Ascending aorta (tissue), 2 donors: ENCODE measurements at regions not wholly inside any gene's neighbourhood (a gene's known extent, or its start where the extent isn't known, plus 50 kb on each side); places are given as distances from the start of the nearest gene placed in this dataset.
"Not testable (repeated sequence)": the region's sequence is repeated elsewhere in the genome, so short reads cannot be mapped to it uniquely, and the experiment has no call there.

Source experiments
- DNase-seq, 2 donors: peaks; one replicate each; pipeline ENCODE4 v3.0.0-alpha.2; 2019; ENCODE audit warnings: low spot score in 2 of 2
- H3K27ac ChIP-seq, 2 donors: fragments of 200-600 bp; sonication (generic); one replicate each; pipeline ENCODE4 v1.5.1; 2016 to 2017; ENCODE audit warnings: mild to moderate bottlenecking in 1 of 2
- H3K27me3 ChIP-seq: fragments of 200-600 bp; sonication (generic); one replicate; pipeline ENCODE4 v1.5.1; 2017
- H3K36me3 ChIP-seq, 2 donors: fragments of 200-600 bp; sonication (generic); one replicate each; pipeline ENCODE4 v1.5.1; 2016
- H3K4me1 ChIP-seq, 2 donors: fragments of 200-600 bp; sonication (generic); one replicate each; pipeline ENCODE4 v1.5.1; 2016 to 2017; ENCODE audit warnings: mild to moderate bottlenecking in 1 of 2
- H3K4me3 ChIP-seq, 2 donors: fragments of 200-600 bp; sonication (generic); one replicate each; pipeline ENCODE4 v1.5.1; 2016 to 2017; ENCODE audit warnings: mild to moderate bottlenecking in 1 of 2
- H3K9me3 ChIP-seq, 2 donors: fragments of 200-600 bp; sonication (generic); one replicate each; pipeline ENCODE4 v1.5.1; 2016
- intact Hi-C: fragments of 100-400 bp; cut with DNase I; formaldehyde crosslinking; loops from one replicate; pipeline ENCODE4 v1.15.1; 2023
- TF ChIP-seq, protein P1 (sequence below), 3 experiments: fragments of 200-600 bp in 2 of 3; fragments of 450-650 bp in 1 of 3; sonication (generic) in 2 of 3; IDR thresholded peaks; one replicate each; pipeline ENCODE4 v1.5.1; 2016 to 2019; ENCODE audit warnings: antibody characterized with exemption in 3 of 3, mild to moderate bottlenecking in 1 of 3, moderate library complexity in 1 of 3

DNA sequence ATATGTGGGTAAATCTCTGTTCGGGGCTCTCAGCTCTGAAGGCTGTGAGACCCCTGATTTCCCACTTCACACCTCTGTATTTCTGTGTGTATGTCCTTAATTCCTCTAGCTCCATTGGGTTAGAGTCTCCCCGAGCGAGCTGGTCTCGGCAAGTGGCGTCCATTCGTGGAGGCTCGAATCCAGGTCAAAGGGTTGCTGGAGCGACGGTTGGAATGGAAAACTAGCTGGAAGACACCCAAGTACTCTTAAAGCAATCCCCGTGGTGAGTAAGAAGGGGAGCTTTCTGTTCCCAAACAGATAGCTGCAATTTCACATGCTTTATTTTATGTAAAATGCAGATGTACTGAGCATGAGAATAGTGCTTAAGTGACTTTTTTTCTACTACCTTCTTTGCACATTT is 277.5 kb upstream of the SGCG start:
- DNase-seq: no peak
- intact Hi-C loops: no loop called here
- H3K4me1 ChIP-seq: no peaks in the 10 kb centered on the region
- H3K9me3 ChIP-seq: no peaks in the 10 kb centered on the region
- no peak overlapping the region for H3K27ac ChIP-seq
- no peaks in the 10 kb centered on the region for H3K27me3 ChIP-seq
- TF ChIP-seq, protein P1, sequence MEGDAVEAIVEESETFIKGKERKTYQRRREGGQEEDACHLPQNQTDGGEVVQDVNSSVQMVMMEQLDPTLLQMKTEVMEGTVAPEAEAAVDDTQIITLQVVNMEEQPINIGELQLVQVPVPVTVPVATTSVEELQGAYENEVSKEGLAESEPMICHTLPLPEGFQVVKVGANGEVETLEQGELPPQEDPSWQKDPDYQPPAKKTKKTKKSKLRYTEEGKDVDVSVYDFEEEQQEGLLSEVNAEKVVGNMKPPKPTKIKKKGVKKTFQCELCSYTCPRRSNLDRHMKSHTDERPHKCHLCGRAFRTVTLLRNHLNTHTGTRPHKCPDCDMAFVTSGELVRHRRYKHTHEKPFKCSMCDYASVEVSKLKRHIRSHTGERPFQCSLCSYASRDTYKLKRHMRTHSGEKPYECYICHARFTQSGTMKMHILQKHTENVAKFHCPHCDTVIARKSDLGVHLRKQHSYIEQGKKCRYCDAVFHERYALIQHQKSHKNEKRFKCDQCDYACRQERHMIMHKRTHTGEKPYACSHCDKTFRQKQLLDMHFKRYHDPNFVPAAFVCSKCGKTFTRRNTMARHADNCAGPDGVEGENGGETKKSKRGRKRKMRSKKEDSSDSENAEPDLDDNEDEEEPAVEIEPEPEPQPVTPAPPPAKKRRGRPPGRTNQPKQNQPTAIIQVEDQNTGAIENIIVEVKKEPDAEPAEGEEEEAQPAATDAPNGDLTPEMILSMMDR (IDR thresholded peaks at IDR 0.05): no peak
- no peak overlapping the region for H3K4me3 ChIP-seq
- no peaks in the 10 kb centered on the region for H3K36me3 ChIP-seq

GRCh38 chr13:22903925-22904324 is 276.9 kb upstream of the SGCG start:
- Histone ChIP-seq H3K4me3 (no peak overlapping the region), H3K27ac (no peak overlapping the region), H3K27me3 (no peaks in the 10 kb centered on the region), H3K4me1 (no peaks in the 10 kb centered on the region), H3K36me3 (no peaks in the 10 kb centered on the region), H3K9me3 (no peaks in the 10 kb centered on the region)
- TF ChIP-seq, protein P1 (IDR thresholded peaks at IDR 0.05): no peak
- intact Hi-C loops: no loop called here
- no peak for DNase-seq

DNA sequence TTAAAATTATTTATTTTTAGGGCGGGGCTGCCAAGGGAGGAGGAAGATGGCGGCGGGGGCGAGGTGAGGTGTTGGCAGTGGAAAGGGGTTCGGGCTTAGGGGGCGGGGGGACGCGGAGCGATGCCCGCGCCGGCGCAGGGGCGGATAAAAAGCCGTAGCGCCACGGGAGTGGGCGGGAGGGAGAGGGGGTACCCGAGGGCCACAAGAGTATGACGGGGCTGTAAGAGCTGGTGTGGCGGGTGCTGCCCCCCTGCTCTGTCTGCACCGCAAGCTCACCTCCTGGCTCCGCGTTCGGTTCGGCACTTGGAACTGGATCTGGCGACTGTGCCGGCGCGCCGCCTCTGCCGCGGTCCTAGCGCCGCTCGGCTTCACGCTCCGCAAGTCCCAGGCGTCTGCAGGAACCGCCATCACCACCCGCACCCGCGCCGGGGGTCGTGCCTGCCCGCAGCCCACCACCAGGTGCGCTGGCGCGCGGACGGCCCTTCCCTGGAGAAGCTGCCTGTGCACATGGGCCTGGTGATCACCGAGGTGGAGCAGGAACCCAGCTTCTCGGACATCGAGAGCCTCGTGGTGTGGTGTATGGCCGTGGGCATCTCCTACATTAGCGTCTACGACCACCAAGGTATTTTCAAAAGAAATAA is 265.2 kb upstream of the SGCG start:
- intact Hi-C loops: no loop called here
- Histone ChIP-seq H3K27ac (no peak overlapping the region), H3K36me3 (no peaks in the 10 kb centered on the region), H3K4me1 (no peaks in the 10 kb centered on the region), H3K4me3 (peak overlapping the region; percentile 73 to 76), H3K27me3 (no peaks in the 10 kb centered on the region), H3K9me3 (no peaks in the 10 kb centered on the region)
- DNase-seq: no peak
- TF ChIP-seq, protein P1 (IDR thresholded peaks at IDR 0.05): no peak

DNA sequence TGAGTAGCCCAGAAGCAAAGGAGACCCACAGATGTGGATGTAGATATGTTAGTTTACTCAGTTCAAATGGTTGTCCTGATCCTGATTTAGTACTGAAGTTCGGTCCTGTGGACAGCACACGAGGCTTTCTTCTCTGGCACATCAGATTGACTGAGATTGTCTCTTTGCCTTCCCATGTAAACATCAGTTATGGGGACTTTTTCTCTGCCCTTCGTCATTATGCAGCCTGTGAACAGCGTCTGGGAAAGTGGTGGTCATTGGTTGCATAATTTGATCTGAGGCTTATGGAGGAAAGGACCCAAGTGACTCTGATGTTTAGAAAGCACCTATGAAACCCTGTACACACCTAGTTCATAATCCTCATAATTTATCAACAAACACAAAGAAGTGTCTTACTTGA is 264.5 kb upstream of the SGCG start:
- intact Hi-C loops, H3K36me3 ChIP-seq, H3K27me3 ChIP-seq, H3K4me1 ChIP-seq, DNase-seq, H3K27ac ChIP-seq, H3K9me3 ChIP-seq: not testable (repeated sequence)
- peak overlapping the region; percentile 73 to 76 for H3K4me3 ChIP-seq

DNA sequence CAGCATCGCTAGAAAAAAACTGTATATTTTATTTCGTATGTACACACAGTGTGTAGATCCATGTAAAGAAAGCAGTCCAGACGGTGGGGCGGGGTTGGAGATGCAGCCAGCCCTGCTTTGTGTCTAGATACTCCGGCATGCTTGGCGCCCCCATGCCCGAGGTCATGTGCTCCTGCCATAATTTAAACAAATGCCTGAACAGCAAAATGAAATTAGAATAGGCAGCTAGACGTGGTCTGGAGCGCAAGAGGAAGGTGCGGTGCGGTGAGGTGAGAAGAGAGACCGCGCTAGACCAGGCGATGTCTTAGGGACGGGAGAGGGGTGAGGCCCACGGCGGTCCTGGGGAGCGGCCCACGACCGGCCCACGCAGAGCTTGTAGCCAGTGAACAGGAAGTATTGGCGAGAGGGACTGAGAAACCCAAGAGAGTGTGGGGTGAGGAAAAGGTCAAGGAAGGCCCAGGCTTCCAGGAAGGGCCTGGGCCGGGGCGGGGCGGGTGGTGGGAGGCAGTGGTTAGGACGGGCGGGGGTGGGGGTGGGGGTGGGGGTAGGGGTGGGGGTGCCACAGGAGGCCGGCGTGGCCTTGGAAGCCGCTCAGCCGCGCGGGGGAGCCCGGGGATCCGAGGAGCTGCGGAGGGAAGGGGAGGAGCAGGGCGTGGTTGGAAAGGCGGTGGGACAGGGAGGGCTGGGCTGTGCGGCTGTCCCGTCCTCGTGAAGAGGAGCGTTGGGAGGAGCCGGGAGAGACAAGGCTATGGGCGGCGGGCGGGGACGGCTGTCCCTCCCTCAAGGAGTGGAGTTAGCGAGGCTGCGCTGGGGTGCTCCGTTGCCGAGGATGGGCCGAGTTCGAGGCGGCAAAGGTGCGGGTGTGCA is 254.7 kb upstream of the SGCG start:
- H3K4me1 ChIP-seq: no peaks in the 10 kb centered on the region
- no peaks in the 10 kb centered on the region for H3K27me3 ChIP-seq
- H3K36me3 ChIP-seq: no peaks in the 10 kb centered on the region
- H3K27ac ChIP-seq: peak overlapping the region in 1 of 2 donors; percentile 27
- H3K9me3 ChIP-seq: no peaks in the 10 kb centered on the region
- intact Hi-C loops: no loop called here
- TF ChIP-seq, protein P1 (IDR thresholded peaks at IDR 0.05): no peak
- peak in 1 of 2 donors; percentile 71 for DNase-seq
- peak overlapping the region; percentile 50 to 52 for H3K4me3 ChIP-seq

DNA sequence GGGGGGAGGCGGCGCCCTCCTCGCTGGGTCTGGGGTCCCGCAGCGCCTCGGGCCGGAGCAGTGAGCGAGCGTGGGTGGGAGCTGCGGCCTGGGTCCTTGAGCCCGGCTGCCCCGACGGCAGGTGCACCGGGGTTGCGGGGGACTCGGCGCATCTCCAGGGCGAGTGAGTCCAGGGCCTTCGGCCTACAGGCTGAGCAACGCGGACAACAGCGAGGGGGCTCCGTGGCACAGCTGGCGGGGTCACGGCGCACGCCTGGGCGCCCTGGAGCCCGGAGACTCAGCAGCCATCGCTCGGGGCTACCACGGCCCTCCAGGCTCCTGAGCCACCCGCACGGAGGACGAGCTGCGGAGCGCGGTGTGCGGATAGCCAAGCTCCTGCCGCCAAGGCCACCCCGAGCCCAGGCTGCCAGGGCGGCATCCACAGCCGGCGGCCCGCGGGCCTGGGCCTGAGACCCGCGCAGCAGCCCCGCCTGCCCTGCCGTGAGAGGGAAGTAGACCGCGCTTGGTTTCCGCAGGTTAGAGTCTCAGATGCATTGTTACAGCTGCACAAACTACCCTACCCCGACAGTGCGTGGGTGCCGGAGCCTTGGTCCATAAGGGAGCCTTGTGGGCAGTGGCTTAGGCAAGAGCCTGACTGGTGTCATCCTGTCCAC is 253.9 kb upstream of the SGCG start:
- intact Hi-C loops: no loop called here
- H3K36me3 ChIP-seq: no peaks in the 10 kb centered on the region
- no peaks in the 10 kb centered on the region for H3K27me3 ChIP-seq
- no peaks in the 10 kb centered on the region for H3K4me1 ChIP-seq
- peak overlapping the region; percentile 50 to 52 for H3K4me3 ChIP-seq
- DNase-seq: no peak
- H3K27ac ChIP-seq: peak overlapping the region in 1 of 2 donors; percentile 27
- TF ChIP-seq, protein P1 (IDR thresholded peaks at IDR 0.05): no peak
- H3K9me3 ChIP-seq: no peaks in the 10 kb centered on the region

- DNase-seq, H3K27me3 ChIP-seq, H3K9me3 ChIP-seq, H3K4me3 ChIP-seq, H3K36me3 ChIP-seq, intact Hi-C loops, H3K27ac ChIP-seq, H3K4me1 ChIP-seq: not testable (repeated sequence)
Measured at GRCh38 chr13:22927845-22928244, 252.9 kb upstream of the SGCG start.
